ENCODE measurements at regions not wholly inside any gene's neighbourhood (a gene's known extent, or its start where the extent isn't known, plus 50 kb on each side); places are given as distances from the start of the nearest gene placed in this dataset.

- H3K9me3 Mint-ChIP-seq = peaks cover 78% of the 10 kb centered on the region
- H3K36me3 Mint-ChIP-seq = peaks cover 33% of the 10 kb centered on the region
- POLR2A ChIA-PET = no interaction called here
- H3K27me3 Mint-ChIP-seq (ENCODE audit: low read depth) = no peaks in the 10 kb centered on the region
- CTCF ChIA-PET = interaction anchor here (0.9 kb wide), 1 partner anchor 187 kb away, joined by 3 read pairs; no protein-coding TSS in a partner anchor
- DNase-seq (ENCODE audit: low spot score) = no peak
- no peak for ATAC-seq
- TF ChIP-seq, protein P1, sequence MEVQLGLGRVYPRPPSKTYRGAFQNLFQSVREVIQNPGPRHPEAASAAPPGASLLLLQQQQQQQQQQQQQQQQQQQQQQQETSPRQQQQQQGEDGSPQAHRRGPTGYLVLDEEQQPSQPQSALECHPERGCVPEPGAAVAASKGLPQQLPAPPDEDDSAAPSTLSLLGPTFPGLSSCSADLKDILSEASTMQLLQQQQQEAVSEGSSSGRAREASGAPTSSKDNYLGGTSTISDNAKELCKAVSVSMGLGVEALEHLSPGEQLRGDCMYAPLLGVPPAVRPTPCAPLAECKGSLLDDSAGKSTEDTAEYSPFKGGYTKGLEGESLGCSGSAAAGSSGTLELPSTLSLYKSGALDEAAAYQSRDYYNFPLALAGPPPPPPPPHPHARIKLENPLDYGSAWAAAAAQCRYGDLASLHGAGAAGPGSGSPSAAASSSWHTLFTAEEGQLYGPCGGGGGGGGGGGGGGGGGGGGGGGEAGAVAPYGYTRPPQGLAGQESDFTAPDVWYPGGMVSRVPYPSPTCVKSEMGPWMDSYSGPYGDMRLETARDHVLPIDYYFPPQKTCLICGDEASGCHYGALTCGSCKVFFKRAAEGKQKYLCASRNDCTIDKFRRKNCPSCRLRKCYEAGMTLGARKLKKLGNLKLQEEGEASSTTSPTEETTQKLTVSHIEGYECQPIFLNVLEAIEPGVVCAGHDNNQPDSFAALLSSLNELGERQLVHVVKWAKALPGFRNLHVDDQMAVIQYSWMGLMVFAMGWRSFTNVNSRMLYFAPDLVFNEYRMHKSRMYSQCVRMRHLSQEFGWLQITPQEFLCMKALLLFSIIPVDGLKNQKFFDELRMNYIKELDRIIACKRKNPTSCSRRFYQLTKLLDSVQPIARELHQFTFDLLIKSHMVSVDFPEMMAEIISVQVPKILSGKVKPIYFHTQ (CRISPR knock-in tag; IDR thresholded peaks at IDR 0.05) = no peak
- no peak overlapping the region for H3K4me3 Mint-ChIP-seq
- H3K27ac Mint-ChIP-seq = no peak overlapping the region
- H3K4me1 Mint-ChIP-seq = no peaks in the 10 kb centered on the region
Measured at GRCh38 chr2:107627164-107627563, 199.5 kb upstream of the RGPD4 start.

- ChIA-PET POLR2A (no interaction called here), CTCF (no interaction called here)
- H3K9me3 Mint-ChIP-seq = peaks cover 80% of the 10 kb centered on the region
- H3K27ac Mint-ChIP-seq = no peak overlapping the region
- DNase-seq (ENCODE audit: low spot score) = no peak
- peaks cover 37% of the 10 kb centered on the region for H3K36me3 Mint-ChIP-seq
- ATAC-seq = no peak
- H3K4me3 Mint-ChIP-seq = no peak overlapping the region
- no peaks in the 10 kb centered on the region for H3K4me1 Mint-ChIP-seq
- TF ChIP-seq ATF2 (CRISPR knock-in tag; IDR thresholded peaks at IDR 0.05; ENCODE audit: borderline replicate concordance, low read depth) = no peak
- TF ChIP-seq, protein P2, sequence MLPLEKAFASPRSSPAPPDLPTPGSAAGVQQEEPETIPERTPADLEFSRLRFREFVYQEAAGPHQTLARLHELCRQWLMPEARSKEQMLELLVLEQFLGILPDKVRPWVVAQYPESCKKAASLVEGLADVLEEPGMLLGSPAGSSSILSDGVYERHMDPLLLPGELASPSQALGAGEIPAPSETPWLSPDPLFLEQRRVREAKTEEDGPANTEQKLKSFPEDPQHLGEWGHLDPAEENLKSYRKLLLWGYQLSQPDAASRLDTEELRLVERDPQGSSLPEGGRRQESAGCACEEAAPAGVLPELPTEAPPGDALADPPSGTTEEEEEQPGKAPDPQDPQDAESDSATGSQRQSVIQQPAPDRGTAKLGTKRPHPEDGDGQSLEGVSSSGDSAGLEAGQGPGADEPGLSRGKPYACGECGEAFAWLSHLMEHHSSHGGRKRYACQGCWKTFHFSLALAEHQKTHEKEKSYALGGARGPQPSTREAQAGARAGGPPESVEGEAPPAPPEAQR (CRISPR knock-in tag; IDR thresholded peaks at IDR 0.05) = no peak
- TF ChIP-seq, protein P3, sequence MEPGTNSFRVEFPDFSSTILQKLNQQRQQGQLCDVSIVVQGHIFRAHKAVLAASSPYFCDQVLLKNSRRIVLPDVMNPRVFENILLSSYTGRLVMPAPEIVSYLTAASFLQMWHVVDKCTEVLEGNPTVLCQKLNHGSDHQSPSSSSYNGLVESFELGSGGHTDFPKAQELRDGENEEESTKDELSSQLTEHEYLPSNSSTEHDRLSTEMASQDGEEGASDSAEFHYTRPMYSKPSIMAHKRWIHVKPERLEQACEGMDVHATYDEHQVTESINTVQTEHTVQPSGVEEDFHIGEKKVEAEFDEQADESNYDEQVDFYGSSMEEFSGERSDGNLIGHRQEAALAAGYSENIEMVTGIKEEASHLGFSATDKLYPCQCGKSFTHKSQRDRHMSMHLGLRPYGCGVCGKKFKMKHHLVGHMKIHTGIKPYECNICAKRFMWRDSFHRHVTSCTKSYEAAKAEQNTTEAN (CRISPR knock-in tag; IDR thresholded peaks at IDR 0.05) = no peak
- TF ChIP-seq, protein P4, sequence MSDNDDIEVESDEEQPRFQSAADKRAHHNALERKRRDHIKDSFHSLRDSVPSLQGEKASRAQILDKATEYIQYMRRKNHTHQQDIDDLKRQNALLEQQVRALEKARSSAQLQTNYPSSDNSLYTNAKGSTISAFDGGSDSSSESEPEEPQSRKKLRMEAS (CRISPR knock-in tag; IDR thresholded peaks at IDR 0.05) = no peak
- no peak for TF ChIP-seq ZNF263 (CRISPR knock-in tag; IDR thresholded peaks at IDR 0.05; ENCODE audit: low read depth)
- no peak for TF ChIP-seq NFE2L1 (CRISPR knock-in tag; IDR thresholded peaks at IDR 0.05)
- no peak for TF ChIP-seq JAZF1 (CRISPR knock-in tag; IDR thresholded peaks at IDR 0.05)
- TF ChIP-seq MYBL2 (CRISPR knock-in tag; IDR thresholded peaks at IDR 0.05) = no peak
- TF ChIP-seq NR3C1 (CRISPR knock-in tag; conservative IDR thresholded peaks at IDR 0.05; ENCODE audit: low read depth) = no peak
- TF ChIP-seq PRDM15 (CRISPR knock-in tag; IDR thresholded peaks at IDR 0.05) = no peak
- no peak for TF ChIP-seq KAT7 (CRISPR knock-in tag; IDR thresholded peaks at IDR 0.05; ENCODE audit: borderline replicate concordance)
- no peak for TF ChIP-seq NFATC4 (CRISPR knock-in tag; IDR thresholded peaks at IDR 0.05)
- TF ChIP-seq ATF6 (CRISPR knock-in tag; IDR thresholded peaks at IDR 0.05) = no peak
- TF ChIP-seq, protein P1 (CRISPR knock-in tag; IDR thresholded peaks at IDR 0.05) = no peak
- no peak for TF ChIP-seq FOXP1 (CRISPR knock-in tag; IDR thresholded peaks at IDR 0.05; ENCODE audit: borderline replicate concordance)
- no peak for TF ChIP-seq ETV6 (CRISPR knock-in tag; IDR thresholded peaks at IDR 0.05)
- no peaks in the 10 kb centered on the region for H3K27me3 Mint-ChIP-seq (ENCODE audit: low read depth)
Measured at GRCh38 chr2:107627926-107628325, 198.8 kb upstream of the RGPD4 start.
